Dedifferentiated amniotic fluid mesenchymal stem cell (primary cell): ENCODE measurements at regions not wholly inside any gene's neighbourhood (a gene's known extent, or its start where the extent isn't known, plus 50 kb on each side); places are given as distances from the start of the nearest gene placed in this dataset.
"Not testable (repeated sequence)": the region's sequence is repeated elsewhere in the genome, so short reads cannot be mapped to it uniquely, and the experiment has no call there.

Experiments used
- DNase-seq: peaks from one replicate; pipeline ENCODE4 v3.0.0-alpha.2; 2016; ENCODE audit errors: extremely low spot score

GRCh38 chr16:79977940-79978836 lies 377.7 kb upstream of the MAF start:
- no peak for DNase-seq

- DNase-seq, result no peak
Observed at GRCh38 chr16:79973320-79973719, 372.8 kb upstream of the MAF start.

DNA sequence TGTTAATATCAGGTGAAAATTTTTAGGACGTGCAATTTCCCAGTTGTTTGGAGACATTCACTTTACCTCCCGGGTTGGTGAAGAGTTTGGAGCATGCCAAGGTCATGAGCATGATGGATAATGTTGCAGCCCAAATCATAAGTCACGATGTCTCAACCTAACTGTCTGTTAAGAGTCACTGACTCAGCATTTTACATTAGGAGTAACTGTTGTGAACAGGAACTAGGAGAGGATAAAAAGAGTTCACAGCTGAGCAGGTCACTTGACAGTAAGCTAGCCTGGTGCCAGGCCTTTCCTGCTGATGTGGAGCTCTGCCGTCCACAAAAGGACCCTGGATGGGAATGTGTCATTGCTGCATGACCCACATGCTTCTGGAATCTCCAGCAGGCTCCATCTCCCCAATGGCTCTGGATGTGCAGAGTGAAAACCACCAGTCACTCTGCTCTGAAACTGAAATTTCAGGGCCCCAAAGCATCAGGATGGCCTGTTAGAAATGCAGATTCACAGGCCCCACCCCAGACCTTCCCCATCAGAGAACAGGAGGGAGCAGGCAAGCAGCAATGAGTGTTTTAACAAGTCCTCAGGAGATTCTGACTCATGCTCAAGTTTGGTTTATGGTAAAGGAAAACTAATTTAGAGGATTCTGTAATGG lies 371.6 kb upstream of the MAF start:
- DNase-seq, result no peak

GRCh38 chr16:79971237-79971572 lies 370.7 kb upstream of the MAF start:
- DNase-seq, result no peak

GRCh38 chr16:79970551-79971236 lies 370.2 kb upstream of the MAF start:
- no peak for DNase-seq

- DNase-seq, result no peak
Observed at GRCh38 chr16:79970087-79970486, 369.6 kb upstream of the MAF start.

DNA sequence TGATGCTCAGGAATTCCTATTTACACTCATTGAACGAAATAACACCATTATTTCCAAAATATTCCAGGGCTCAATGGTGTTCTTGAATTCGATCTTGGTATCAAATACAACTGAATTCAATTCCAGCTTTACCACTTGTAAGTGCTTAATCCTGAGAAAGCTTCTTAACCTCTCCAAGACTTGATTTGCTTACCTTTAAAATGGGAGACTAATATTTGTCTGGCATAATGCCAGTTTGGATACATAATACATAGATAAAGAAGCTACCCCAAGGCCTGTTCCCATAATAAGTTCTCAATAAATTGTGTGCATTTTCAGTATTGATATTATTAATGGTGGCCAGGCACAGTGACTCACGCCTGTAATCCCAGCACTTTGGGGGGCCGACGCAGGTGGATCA lies 368.9 kb upstream of the MAF start:
- no peak for DNase-seq

DNA sequence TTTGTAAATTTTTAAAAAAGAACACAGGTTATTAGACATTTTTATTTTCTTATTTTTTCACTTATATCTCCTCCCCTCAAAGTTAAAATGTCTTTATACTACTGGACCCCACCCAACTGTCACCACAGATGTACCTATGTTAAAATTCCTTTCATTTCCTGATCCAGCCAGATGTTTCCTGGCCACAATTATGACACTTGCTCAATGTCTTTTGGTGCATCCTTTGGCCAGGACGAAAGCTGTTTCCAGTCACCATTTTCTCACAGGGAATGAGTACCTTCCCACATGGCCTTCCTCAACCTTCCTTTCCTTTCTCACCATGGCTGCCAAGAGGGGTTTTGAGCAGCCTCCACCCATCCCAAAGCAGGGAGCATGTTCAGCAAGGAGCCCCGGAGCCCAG lies 365.7 kb upstream of the MAF start:
- DNase-seq, result no peak

DNA sequence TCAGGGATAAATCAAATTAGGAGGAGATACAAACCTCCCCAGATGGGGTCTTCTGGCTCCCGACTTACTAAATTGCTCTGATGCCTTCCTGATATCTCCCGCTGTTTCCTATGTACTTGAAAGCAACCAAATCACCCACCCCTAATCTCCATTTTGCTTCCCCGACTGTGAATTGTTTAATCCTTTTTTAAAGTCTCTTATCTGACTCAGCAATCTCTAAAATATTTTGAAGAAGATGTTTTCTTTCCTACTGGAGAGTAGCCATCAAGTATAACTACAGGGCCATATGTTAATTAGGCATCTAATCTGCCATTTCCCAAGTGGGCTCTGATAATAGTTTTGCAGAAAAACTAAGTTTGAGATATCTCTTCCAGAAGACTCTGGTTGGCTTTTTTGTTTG lies 365.2 kb upstream of the MAF start:
- no peak for DNase-seq

DNA sequence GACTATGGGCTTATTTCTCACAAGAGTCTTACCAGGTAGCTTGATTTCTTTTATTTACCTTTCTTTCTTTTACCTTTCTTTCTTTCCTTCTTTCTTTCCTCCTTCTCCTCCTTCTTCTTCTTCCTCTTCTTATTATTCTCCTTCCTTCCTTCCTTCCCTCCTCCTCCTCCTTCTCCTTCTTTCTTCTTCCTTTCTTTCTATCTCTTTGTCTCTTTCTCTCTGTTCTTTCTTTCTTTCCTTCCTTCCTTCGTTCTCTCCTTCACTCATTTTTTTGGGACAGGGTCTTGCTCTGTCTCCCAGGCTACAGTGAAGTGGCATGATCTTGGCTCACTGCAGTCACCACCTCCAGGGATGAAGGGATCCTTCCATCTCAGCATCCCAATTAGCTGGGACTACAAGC lies 363.6 kb upstream of the MAF start:
- DNase-seq, result no peak

GRCh38 chr16:79962962-79963361 lies 362.4 kb upstream of the MAF start:
- DNase-seq, result no peak

DNA sequence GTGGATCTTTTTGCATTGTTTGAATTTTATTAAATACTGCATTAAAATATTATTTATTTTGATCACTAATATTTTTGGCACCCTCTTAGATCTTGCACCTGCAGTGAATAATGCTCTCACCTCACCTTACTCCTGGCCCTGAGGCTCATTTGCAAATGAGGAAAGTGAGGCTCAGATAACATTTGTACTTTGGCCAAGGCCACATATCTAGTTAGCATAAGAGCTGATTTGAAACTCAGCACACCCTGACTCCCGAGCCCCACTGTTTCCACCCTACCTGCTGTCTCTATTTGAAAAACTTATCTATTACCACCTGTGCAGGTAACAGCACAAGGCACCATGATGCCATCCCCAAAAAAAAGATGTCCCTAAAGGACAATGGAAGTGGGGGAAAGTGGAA lies 358.7 kb upstream of the MAF start:
- DNase-seq, result no peak

- no peak for DNase-seq
Observed at GRCh38 chr16:79954921-79955705, 354.6 kb upstream of the MAF start.

DNA sequence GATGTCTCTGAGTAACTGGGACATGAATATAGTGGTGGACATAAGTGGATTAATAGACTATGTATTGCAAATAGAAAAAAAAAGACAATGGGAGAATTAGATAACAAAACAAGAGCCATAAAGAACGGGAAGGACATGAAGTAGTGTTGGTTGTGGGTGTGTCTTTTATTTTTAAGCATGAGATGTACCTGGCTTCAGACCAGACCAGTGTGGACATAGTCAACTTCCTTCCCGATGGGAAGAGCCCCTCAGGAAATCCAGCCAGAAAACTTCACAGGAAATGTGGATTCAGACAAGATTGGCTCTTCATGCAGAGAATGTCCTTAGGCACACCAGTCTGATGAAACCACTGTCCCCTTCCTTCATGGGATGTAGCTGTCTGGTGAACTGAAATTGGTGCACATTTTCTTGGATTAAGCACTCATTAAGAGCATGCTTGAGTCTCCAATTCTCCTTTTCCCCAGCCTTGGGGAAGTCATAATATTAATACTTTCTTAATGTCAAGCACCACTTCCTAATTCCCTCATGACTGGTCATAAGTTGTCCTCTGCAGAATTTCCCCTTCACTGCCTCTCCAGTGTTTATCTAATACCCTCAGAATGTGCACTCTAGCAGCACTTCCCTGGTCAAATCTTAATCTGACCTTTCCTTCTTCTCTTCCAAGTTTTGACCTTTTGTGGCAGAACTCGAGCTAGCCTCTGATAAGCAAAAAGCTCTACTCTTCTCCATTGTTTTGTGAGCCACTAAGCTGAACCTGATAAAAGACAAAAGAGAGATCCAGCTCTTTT lies 350.6 kb upstream of the MAF start:
- DNase-seq, result no peak

DNA sequence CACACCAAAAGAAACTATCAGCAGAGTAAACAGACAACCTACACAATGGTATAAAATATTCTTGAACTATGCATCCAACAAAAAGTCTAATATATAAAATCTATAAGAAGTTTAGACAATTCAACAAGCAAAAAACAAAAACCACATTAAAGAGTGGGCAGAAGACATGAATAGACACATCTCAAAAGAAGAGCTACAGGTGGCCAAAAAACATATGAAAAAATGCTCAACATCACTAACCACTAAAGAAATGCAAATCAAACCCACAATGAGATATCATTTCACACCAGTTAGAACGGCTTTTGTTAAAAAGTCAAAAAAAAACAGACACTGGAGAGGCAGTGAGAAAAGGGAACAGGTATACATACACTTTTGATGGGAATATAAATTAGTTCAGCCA lies 348.9 kb upstream of the MAF start:
- DNase-seq, result no peak

GRCh38 chr16:79947771-79948170 lies 347.2 kb upstream of the MAF start:
- DNase-seq, result no peak

DNA sequence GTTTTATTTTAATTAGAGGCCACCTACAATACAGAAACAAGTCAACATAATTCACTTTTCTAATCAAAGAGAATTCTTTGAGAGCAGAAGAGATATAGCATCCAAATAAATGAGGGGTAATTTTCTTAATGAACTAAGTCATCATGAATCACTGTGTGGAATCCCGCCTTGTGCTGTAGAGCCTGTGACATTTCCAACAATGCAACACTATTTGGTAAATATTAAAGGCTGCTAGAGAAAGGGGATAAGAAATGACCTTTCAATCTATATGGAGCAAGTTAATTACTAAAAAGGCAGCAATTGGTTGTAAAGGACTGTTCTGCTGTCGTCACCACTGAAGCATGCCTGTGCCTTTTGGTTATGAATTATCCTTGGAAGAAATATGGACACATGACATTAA lies 345.7 kb upstream of the MAF start:
- DNase-seq, result no peak

GRCh38 chr16:79943736-79944135 lies 343.2 kb upstream of the MAF start:
- no peak for DNase-seq

DNA sequence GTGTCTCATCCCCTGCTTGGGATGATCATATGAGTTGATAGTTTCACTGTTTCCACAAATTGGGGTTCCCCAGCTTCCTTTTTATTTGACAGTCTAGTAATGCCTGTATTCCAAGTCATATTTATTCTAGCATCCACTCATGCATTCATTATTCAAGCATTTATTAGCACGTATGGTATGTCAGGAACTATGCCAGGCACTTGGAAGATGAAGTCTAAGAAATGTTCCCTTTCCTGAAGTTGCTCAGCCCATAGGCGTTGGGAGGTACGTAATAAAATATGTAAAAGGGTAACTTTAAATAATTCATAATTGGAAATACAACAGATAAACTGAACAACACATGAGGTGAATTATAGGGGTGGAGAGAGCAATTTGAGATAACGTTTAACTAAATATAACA lies 338.0 kb upstream of the MAF start:
- no peak for DNase-seq

- not testable (repeated sequence) for DNase-seq
Observed at GRCh38 chr16:79937671-79938070, 337.1 kb upstream of the MAF start.

- DNase-seq, result no peak
Observed at GRCh38 chr16:79933603-79934002, 333.1 kb upstream of the MAF start.
